K562 (cell line): ENCODE measurements at regions not wholly inside any gene's neighbourhood (a gene's known extent, or its start where the extent isn't known, plus 50 kb on each side); places are given as distances from the start of the nearest gene placed in this dataset.

Experiments
- ATAC-seq: fragments of 200-7000 bp; cut with Tn5 transposase; 3 replicates; pipeline ENCODE4 v1.9.1; 2020; ENCODE audit warnings: moderate library complexity
- BruUV-seq: library from RNA; stranded (reverse); fragments of 400-500 nt; replicated peaks from 2 replicates; lab custom pipeline; 2021; lab: Mats Ljungman, UMichigan
- CTCF ChIA-PET: fragments of 300-600 bp; formaldehyde crosslinking; extraction: SDS; loops from one replicate; lab custom pipeline; 2021; ENCODE audit warnings: low intra/inter-chr PET ratio; lab: Yijun Ruan, JAX
- POLR2A ChIA-PET: fragments of 300-600, 350-650 bp; sonication (Branson Sonifier 250); formaldehyde crosslinking; extraction: SDS; loops from one replicate; lab custom pipeline; 2021; ENCODE audit warnings: antibody characterized with exemption, inconsistent platforms; lab: Yijun Ruan, JAX
- DNase-seq, 4 experiments: peaks; one replicate each; pipeline versions ENCODE4 v3.0.0 to v3.0.0-alpha.2; 2011 to 2018; ENCODE audit warnings: low spot score in 3 of 4, mixed read lengths in 3 of 4; ENCODE audit errors: extremely low read depth in 1 of 4
- FAIRE-seq: peaks from 2 replicates; lab custom pipeline; 2011; peaks lifted over from hg19 to GRCh38; lab: Jason Lieb, UNC
- H2AFZ ChIP-seq: 2 replicates; pipeline ENCODE4 v1.6.0; 2011; ENCODE audit warnings: low read depth, low read length, control low read depth, inconsistent platforms
- H3K27ac ChIP-seq: fragments of 200-600 bp; 3 replicates; pipeline ENCODE4 v1.8.0; 2011; ENCODE audit warnings: low read depth, mild to moderate bottlenecking, control low read depth, inconsistent platforms, low read length, moderate library complexity, mixed read lengths; ENCODE audit errors: extremely low read depth
- H3K27me3 ChIP-seq, 2 experiments: fragments of 300-600 bp in 1 of 2; 2 replicates in 1 of 2; 3 replicates in 1 of 2; pipeline versions ENCODE4 v1.6.0 to v1.8.0; 2011; ENCODE audit warnings: inconsistent platforms in 2 of 2, low read length in 2 of 2, mild to moderate bottlenecking in 1 of 2, mixed read lengths in 1 of 2, moderate library complexity in 1 of 2; ENCODE audit not compliant: control insufficient read depth in 2 of 2, insufficient read depth in 2 of 2
- H3K36me3 ChIP-seq: fragments of 300-600 bp; 3 replicates; pipeline ENCODE4 v1.8.0; 2011; ENCODE audit warnings: mild to moderate bottlenecking, low read length, inconsistent platforms; ENCODE audit not compliant: control insufficient read depth, insufficient read depth
- H3K4me1 ChIP-seq, 2 experiments: fragments of 200-600 bp in 1 of 2; replicated peaks in 1 of 2; 2 replicates in 1 of 2; 3 replicates in 1 of 2; pipeline versions ENCODE4 v1.5.1 to v1.8.0; 2011; ENCODE audit warnings: inconsistent platforms in 2 of 2, low read length in 2 of 2, mild to moderate bottlenecking in 1 of 2, mixed read lengths in 1 of 2, moderate library complexity in 1 of 2; ENCODE audit not compliant: control insufficient read depth in 2 of 2, insufficient read depth in 2 of 2
- H3K4me2 ChIP-seq: 2 replicates; pipeline ENCODE4 v1.6.1; 2011; ENCODE audit warnings: low read length, control low read depth, inconsistent platforms, mixed read lengths; ENCODE audit not compliant: insufficient read depth
- H3K4me3 ChIP-seq: fragments of 200-600 bp; sonication (generic), shearing (Covaris generic); 2 replicates; pipeline ENCODE4 v1.5.1; 2016; ENCODE audit warnings: control low read depth, inconsistent platforms
- H3K79me2 ChIP-seq: fragments of 200-600 bp; 3 replicates; pipeline ENCODE4 v1.8.0; 2011; ENCODE audit warnings: low read length, inconsistent platforms; ENCODE audit not compliant: control insufficient read depth, insufficient read depth
- H3K9ac ChIP-seq, 2 experiments: 2 replicates each; pipeline versions ENCODE4 v1.6.0 to v1.6.1; 2011; ENCODE audit warnings: low read depth in 2 of 2, low read length in 2 of 2, control low read depth in 1 of 2, inconsistent platforms in 1 of 2, mild to moderate bottlenecking in 1 of 2, mixed read lengths in 1 of 2; ENCODE audit not compliant: insufficient read depth in 1 of 2
- H3K9me1 ChIP-seq: one replicate; pipeline ENCODE4 v1.6.0; 2011; ENCODE audit warnings: inconsistent platforms, mild to moderate bottlenecking, low read length, moderate library complexity; ENCODE audit not compliant: control insufficient read depth, insufficient read depth
- H3K9me3 ChIP-seq: replicated peaks from 2 replicates; pipeline ENCODE4 v1.5.1; 2011; ENCODE audit warnings: low read depth, low read length, inconsistent platforms; ENCODE audit not compliant: control insufficient read depth, insufficient read depth
- H4K20me1 ChIP-seq: replicated peaks from 2 replicates; pipeline ENCODE4 v1.6.1; 2011; ENCODE audit warnings: low read length, inconsistent platforms, mixed read lengths; ENCODE audit not compliant: control insufficient read depth, insufficient read depth
- CTBP1 ChIP-seq: fragments of 450-650 bp; IDR thresholded peaks from 2 replicates; pipeline ENCODE4 v1.6.1; 2016; ENCODE audit warnings: borderline replicate concordance
- ESRRB ChIP-seq: fragments of 250-450 bp; sonication (Bioruptor Pico); IDR thresholded peaks from 2 replicates; pipeline ENCODE4 v1.5.0; 2020; ENCODE audit warnings: mild to moderate bottlenecking, moderate library complexity, borderline replicate concordance
- ETV5 ChIP-seq: sonication (generic); formaldehyde crosslinking; IDR thresholded peaks from 2 replicates; pipeline ENCODE4 v1.4.0; 2020; ENCODE audit warnings: low read depth, mild to moderate bottlenecking, missing genetic modification reagents
- NR2C1 ChIP-seq, 2 experiments: fragments of 450-650 bp; IDR thresholded peaks; 2 replicates each; pipeline ENCODE4 v1.6.1; 2017; ENCODE audit warnings: mild to moderate bottlenecking in 2 of 2, antibody characterized with exemption in 1 of 2, inconsistent platforms in 1 of 2, missing compliant biosample characterization in 1 of 2, missing genetic modification characterization in 1 of 2
- SMAD1 ChIP-seq: fragments of 150-350 bp; IDR thresholded peaks from 2 replicates; pipeline ENCODE4 v1.6.1; 2014; ENCODE audit warnings: low read length, low read depth; ENCODE audit not compliant: partially characterized antibody
- ZBTB7A ChIP-seq: IDR thresholded peaks from 2 replicates; pipeline ENCODE4 v1.6.1; 2011; ENCODE audit warnings: low read depth, mild to moderate bottlenecking, low read length, moderate library complexity, borderline replicate concordance; ENCODE audit not compliant: control insufficient read depth
- ZNF140 ChIP-seq: fragments of 250-450 bp; sonication (Bioruptor Pico); IDR thresholded peaks from 2 replicates; pipeline ENCODE4 v1.8.0; 2021; ENCODE audit warnings: moderate library complexity, mild to moderate bottlenecking, inconsistent platforms
- ZNF274 ChIP-seq: IDR thresholded peaks from 2 replicates; pipeline ENCODE4 v1.6.1; 2011; ENCODE audit warnings: low read depth, mild to moderate bottlenecking, low read length, moderate library complexity, borderline replicate concordance
- WGBS: fragments of 100-300 bp; shearing (Covaris generic); methylation state at CpG from one replicate; pipeline ENCODE4 v1.1.6; 2016; ENCODE audit warnings: low coverage, mixed read lengths; ENCODE audit not compliant: insufficient coverage; ENCODE audit errors: missing lambda C conversion rate; 5-methylcytosine and 5-hydroxymethylcytosine counted together
- in situ Hi-C: fragments of 300-500 bp; cut with MboI; formaldehyde crosslinking; loops from 4 replicates; pipeline ENCODE4 v1.15.0; 2018; ENCODE audit warnings: inconsistent platforms, mixed read lengths
- intact Hi-C: fragments of 100-400 bp; cut with micrococcal nuclease; formaldehyde crosslinking; loops from 2 replicates; pipeline ENCODE4 v1.14.2; 2022

- no peak overlapping the region for H3K27ac ChIP-seq
- H3K9me3 ChIP-seq: no peaks in the 10 kb centered on the region
- no peaks in the 10 kb centered on the region for H3K79me2 ChIP-seq
- H4K20me1 ChIP-seq: no peaks in the 10 kb centered on the region
- no peaks in the 10 kb centered on the region for H3K9me1 ChIP-seq
- in situ Hi-C loops (no loop called here), intact Hi-C loops (no loop called here)
- H3K27me3 ChIP-seq: no peaks in the 10 kb centered on the region
- no peak for DNase-seq
- no TSS peak for BruUV-seq
- TF ChIP-seq CTBP1 (no peak), ZNF274 (no peak), ESRRB (CRISPR knock-in tag) (no peak), ZNF140 (CRISPR knock-in tag) (no peak), SMAD1 (no peak), ZBTB7A (no peak), NR2C1 (IDR thresholded peaks at IDR 0.05) (no peak), NR2C1 (tag; IDR thresholded peaks at IDR 0.05) (no peak), ETV5 (CRISPR knock-in tag) (no peak)
- 3% methylated on average over 4 of the region's 4 CpGs for WGBS
- H3K9ac ChIP-seq: no peak overlapping the region
- no peak overlapping the region for H3K4me3 ChIP-seq
- FAIRE-seq: no peak
- H3K4me1 ChIP-seq: no peaks in the 10 kb centered on the region
- H3K4me2 ChIP-seq: no peak overlapping the region
- ChIA-PET POLR2A (no interaction called here), CTCF (no interaction called here)
- no peak overlapping the region for H2AFZ ChIP-seq
- no peaks in the 10 kb centered on the region for H3K36me3 ChIP-seq
- ATAC-seq: no peak
Observed at GRCh38 chr5:153096381-153096780, 394.1 kb upstream of the GRIA1 start.
